ENCODE measurements at regions not wholly inside any gene's neighbourhood (a gene's known extent, or its start where the extent isn't known, plus 50 kb on each side); places are given as distances from the start of the nearest gene placed in this dataset.
A peak's percentile ranks its signal among the peaks of the same experiment; 100 is the strongest.

DNA sequence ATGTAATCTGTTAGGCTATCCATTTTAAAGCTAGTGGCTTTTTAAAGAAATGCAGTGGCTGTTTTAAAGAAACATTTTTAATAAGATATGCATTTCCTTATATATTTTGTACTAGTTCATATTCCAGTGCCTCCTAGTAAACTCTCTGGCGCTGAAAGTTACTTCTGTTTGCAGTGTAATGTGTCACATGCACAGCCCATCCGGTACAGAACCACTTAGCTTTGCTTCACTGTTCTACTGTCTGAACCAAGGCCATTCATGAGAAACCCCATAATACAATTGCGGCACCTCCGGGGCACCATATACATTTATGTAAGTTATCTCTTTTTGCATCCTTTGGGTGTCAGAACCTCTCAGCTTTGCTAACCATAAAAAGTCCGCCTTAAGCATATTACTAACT is 114.6 kb upstream of the KCTD1 start:
- Mint-ChIP-seq H3K4me1 (ENCODE audit: low read depth) (no peaks in the 10 kb centered on the region), H3K36me3 (ENCODE audit: insufficient read depth in 2 of 2) (peaks cover 0 to 1% of the 10 kb centered on the region in 2 donors), H3K4me3 (no peak overlapping the region), H3K9me3 (no peaks in the 10 kb centered on the region), H3K27me3 (ENCODE audit: low read depth) (peaks cover 35% of the 10 kb centered on the region), H3K27ac (no peak overlapping the region)
- ATAC-seq (replicated peaks in 1 of 2) (no peak), DNase-seq (no peak)

DNA sequence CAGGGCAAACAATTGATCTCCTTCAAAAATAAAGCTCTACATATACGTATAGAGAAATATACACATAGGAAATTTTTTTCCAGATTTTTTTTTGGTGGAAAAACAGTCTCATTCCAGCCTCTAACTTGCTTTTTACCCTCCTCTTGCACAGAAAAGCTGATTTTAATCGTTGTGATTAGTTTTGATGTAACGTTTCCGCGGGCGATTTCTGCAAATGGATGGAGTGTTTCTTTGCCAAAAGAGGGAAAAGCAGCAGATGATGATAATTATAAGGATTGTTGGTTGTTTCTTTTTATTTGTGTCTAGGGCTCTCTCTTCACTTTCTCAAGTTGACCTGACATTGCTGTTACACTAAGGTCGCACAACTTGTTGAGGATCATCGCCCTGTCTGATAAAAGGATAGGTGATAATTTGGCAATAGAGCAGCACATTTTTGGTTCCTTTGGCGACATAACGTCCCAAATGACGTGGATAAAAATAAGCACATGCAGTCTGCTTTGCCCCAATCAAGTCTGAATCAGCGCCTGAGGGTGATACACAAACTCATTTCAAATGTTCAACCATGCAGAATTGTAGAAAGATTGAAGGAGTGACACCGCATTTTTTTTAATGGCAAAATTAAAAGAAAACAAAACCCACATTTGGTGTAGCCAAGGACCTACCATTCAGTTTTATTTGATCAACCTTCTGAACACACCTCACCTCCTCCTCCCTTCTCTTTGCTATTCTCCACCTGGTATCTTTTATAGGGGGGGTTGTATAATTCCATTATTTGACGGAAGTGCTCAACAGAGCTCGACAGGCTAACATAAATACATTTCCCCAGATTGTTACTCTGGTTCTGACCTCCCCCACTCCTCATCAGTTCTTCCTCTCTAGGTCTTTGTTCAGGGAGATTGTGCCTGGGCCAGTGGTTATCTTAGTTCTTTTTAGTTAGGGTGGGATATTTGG is 109.6 kb upstream of the KCTD1 start:
- ATAC-seq (replicated peaks in 1 of 2) = no peak
- Mint-ChIP-seq H3K36me3 (ENCODE audit: insufficient read depth in 2 of 2) (peaks cover 3 to 4% of the 10 kb centered on the region in 2 donors), H3K4me3 (peak overlapping the region; percentile 80 to 83), H3K27me3 (ENCODE audit: low read depth) (peaks cover 54% of the 10 kb centered on the region), H3K27ac (no peak overlapping the region), H3K4me1 (ENCODE audit: low read depth) (peaks cover 14% of the 10 kb centered on the region), H3K9me3 (no peaks in the 10 kb centered on the region)
- DNase-seq = no peak

GRCh38 chr18:26656944-26657536 is 108.7 kb upstream of the KCTD1 start:
- DNase-seq = peak; percentile 19 to 26
- Mint-ChIP-seq H3K4me1 (ENCODE audit: low read depth) (peaks cover 14% of the 10 kb centered on the region), H3K9me3 (no peaks in the 10 kb centered on the region), H3K27me3 (ENCODE audit: low read depth) (peaks cover 59% of the 10 kb centered on the region), H3K36me3 (ENCODE audit: insufficient read depth in 2 of 2) (peaks cover 3 to 4% of the 10 kb centered on the region in 2 donors), H3K27ac (no peak overlapping the region), H3K4me3 (peak overlapping the region; percentile 80 to 83)
- ATAC-seq (replicated peaks in 1 of 2) = peak; percentile 53 to 58

DNA sequence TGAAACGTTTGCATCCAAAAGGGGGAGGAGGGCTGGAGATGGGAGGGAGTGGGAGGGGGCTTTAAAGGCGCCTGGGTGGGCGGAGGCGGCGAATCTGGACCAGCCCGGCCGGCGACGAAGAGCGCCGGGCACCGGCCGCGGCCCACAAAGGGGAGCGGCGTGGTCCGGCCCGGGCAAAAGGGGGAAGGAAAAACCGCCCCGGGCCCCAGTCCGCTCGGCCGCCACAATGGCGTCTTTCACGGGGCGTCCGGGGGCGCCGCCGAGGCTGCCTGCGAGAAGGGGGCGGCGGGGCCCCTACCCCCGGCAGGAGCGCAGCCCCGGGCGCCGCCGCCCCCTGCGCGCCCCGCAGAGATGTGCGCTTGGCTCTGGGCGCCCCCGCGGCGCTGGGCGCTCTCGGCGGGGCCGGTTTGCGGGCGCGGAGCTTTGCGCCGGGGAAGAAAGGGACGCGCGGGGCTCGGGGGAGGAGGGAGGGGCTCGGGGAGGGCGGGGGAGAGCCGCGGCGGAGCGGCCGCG is 108.1 kb upstream of the KCTD1 start:
- peaks cover 3 to 4% of the 10 kb centered on the region in 2 donors for H3K36me3 Mint-ChIP-seq (ENCODE audit: insufficient read depth in 2 of 2)
- ATAC-seq (replicated peaks in 1 of 2) = peak in 1 of 2 donors; percentile 27
- peaks cover 59% of the 10 kb centered on the region for H3K27me3 Mint-ChIP-seq (ENCODE audit: low read depth)
- H3K4me3 Mint-ChIP-seq = peak overlapping the region; percentile 31 to 65
- DNase-seq = no peak
- peaks cover 14% of the 10 kb centered on the region for H3K4me1 Mint-ChIP-seq (ENCODE audit: low read depth)
- no peaks in the 10 kb centered on the region for H3K9me3 Mint-ChIP-seq
- no peak overlapping the region for H3K27ac Mint-ChIP-seq

GRCh38 chr18:26655525-26656430 is 107.4 kb upstream of the KCTD1 start:
- ATAC-seq (replicated peaks in 1 of 2) (no peak), DNase-seq (no peak)
- H3K9me3 Mint-ChIP-seq = no peaks in the 10 kb centered on the region
- H3K27ac Mint-ChIP-seq = no peak overlapping the region
- peak overlapping the region; percentile 31 to 65 for H3K4me3 Mint-ChIP-seq
- peaks cover 3 to 4% of the 10 kb centered on the region in 2 donors for H3K36me3 Mint-ChIP-seq (ENCODE audit: insufficient read depth in 2 of 2)
- peaks cover 64% of the 10 kb centered on the region for H3K27me3 Mint-ChIP-seq (ENCODE audit: low read depth)
- peaks cover 14% of the 10 kb centered on the region for H3K4me1 Mint-ChIP-seq (ENCODE audit: low read depth)

DNA sequence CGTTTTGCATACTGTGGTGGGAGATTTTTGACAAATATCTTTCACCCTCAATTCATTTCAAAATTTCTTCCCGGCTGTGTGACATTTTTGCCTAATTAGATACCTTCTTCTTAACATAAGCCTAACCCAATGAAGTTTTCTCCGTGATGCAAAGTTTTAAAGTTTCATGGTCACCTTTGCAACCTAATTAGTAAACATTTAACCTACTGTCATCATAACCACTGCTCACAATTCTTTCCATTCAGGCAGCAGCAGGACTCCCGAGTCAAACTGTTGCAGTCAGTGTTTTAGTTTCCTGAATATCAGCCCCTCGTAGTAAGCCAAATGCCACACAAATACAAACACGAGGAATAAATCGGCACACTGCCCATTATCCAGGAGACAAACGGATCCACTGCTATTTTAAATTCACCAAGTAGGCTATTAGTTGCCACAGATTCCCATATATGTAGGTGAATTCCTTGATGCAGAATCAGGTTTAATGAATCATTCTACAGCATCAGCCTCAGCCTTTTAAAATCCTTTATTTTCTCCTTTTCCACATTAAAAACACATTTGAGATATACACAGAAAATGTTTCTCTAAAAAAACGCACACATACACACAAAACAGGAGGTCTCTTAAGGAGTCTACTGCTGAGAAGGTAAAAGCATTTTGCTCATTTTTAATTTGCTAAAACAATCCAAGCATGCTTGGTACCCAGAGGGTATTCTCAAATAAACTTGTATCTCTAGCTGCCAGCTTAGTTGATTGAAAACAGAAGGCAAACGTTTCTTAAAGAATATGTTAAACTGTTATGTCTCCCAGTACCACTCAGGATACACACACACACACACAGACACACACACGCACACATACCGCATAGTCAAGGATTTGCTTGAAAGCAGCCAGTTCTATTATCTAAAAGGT is 106.5 kb upstream of the KCTD1 start:
- H3K36me3 Mint-ChIP-seq (ENCODE audit: insufficient read depth in 2 of 2) = peaks cover 3 to 4% of the 10 kb centered on the region in 2 donors
- H3K9me3 Mint-ChIP-seq = no peaks in the 10 kb centered on the region
- H3K27ac Mint-ChIP-seq = no peak overlapping the region
- peaks cover 14% of the 10 kb centered on the region for H3K4me1 Mint-ChIP-seq (ENCODE audit: low read depth)
- peaks cover 73% of the 10 kb centered on the region for H3K27me3 Mint-ChIP-seq (ENCODE audit: low read depth)
- peak overlapping the region; percentile 7 to 65 for H3K4me3 Mint-ChIP-seq
- ATAC-seq (replicated peaks in 1 of 2) (no peak), DNase-seq (no peak)

GRCh38 chr18:26653943-26654615 is 105.7 kb upstream of the KCTD1 start:
- peaks cover 3 to 4% of the 10 kb centered on the region in 2 donors for H3K36me3 Mint-ChIP-seq (ENCODE audit: insufficient read depth in 2 of 2)
- H3K4me1 Mint-ChIP-seq (ENCODE audit: low read depth) = peaks cover 14% of the 10 kb centered on the region
- H3K27me3 Mint-ChIP-seq (ENCODE audit: low read depth) = peaks cover 72% of the 10 kb centered on the region
- DNase-seq (no peak), ATAC-seq (replicated peaks in 1 of 2) (no peak)
- H3K27ac Mint-ChIP-seq = no peak overlapping the region
- H3K4me3 Mint-ChIP-seq = no peak overlapping the region
- H3K9me3 Mint-ChIP-seq = no peaks in the 10 kb centered on the region

GRCh38 chr18:26652501-26652900 is 104.1 kb upstream of the KCTD1 start:
- Mint-ChIP-seq H3K9me3 (no peaks in the 10 kb centered on the region), H3K27me3 (ENCODE audit: low read depth) (peaks cover 56% of the 10 kb centered on the region), H3K27ac (no peak overlapping the region), H3K4me3 (no peak overlapping the region), H3K4me1 (ENCODE audit: low read depth) (peaks cover 11% of the 10 kb centered on the region), H3K36me3 (ENCODE audit: insufficient read depth in 2 of 2) (peaks cover 3% of the 10 kb centered on the region in 2 donors)
- no peak for ATAC-seq (replicated peaks in 1 of 2)
- DNase-seq = no peak

DNA sequence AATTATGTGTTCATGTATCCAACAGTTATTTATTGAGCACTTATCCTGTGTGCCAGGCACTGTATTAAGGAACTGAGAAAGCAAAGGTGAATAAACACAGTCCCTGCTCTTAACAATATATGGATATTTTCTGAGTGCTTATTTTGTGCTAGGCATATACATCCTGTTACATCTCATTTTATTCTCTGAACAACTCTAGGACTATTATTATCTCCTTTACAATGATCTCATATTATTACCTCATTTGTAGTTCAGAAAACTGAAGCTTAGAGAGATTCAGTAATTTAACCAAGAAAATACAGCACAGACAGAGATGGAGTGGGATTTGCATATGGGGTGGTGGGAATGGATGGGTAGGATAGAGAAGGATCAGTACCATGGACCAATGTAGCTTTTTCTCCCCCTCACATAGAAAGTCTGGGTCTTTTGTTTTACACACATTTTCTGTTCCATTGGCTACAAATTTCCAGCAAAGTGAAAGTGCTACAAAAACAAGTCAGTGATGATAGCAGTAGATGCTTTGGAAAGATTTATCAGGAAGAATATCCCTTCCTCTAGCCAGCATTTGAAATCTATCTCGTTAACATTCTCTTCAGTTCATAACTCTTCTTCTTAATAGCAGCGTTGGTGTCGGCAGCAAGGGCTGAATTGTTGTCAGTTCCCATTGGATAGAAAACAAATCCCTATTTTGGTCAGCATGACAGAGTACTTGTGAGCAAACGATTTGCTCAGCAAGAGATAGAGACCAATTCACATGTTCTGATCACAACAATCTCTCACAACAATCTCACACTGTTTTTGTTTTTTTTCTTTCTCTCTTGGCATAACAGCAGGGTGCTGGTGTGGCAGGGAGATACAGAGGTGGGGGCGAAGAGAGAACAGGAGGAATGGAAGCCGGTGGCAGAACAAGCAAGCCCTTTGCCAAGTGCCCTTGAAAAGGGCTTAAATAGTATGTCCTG is 102.2 kb upstream of the KCTD1 start:
- H3K27ac Mint-ChIP-seq = no peak overlapping the region
- DNase-seq (no peak), ATAC-seq (replicated peaks in 1 of 2) (no peak)
- no peaks in the 10 kb centered on the region for H3K9me3 Mint-ChIP-seq
- H3K27me3 Mint-ChIP-seq (ENCODE audit: low read depth) = peaks cover 50% of the 10 kb centered on the region
- H3K36me3 Mint-ChIP-seq (ENCODE audit: insufficient read depth in 2 of 2) = no peaks in the 10 kb centered on the region
- H3K4me1 Mint-ChIP-seq (ENCODE audit: low read depth) = peaks cover 5% of the 10 kb centered on the region
- no peak overlapping the region for H3K4me3 Mint-ChIP-seq

DNA sequence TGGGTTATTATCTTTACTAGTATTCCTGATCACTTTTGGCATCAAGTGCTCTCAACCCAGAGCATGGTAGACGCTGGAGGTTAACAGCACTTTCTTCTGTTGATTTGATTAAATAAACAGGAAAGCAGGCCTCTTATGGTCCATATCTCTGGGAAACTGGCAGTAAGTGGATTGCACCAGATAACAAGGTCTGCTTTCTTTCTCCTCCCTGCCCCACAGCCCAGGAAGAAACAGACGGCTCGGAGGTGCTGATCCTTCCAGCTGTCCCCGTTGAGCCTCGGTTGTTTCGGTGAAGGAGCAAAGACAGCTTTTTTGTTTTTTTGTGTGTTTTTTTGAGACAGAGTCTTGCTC is 100.8 kb upstream of the KCTD1 start:
- DNase-seq (no peak), ATAC-seq (replicated peaks in 1 of 2) (no peak)
- Mint-ChIP-seq H3K4me3 (no peak overlapping the region), H3K27me3 (ENCODE audit: low read depth) (peaks cover 36% of the 10 kb centered on the region), H3K9me3 (no peaks in the 10 kb centered on the region), H3K4me1 (ENCODE audit: low read depth) (no peaks in the 10 kb centered on the region), H3K27ac (no peak overlapping the region), H3K36me3 (ENCODE audit: insufficient read depth in 2 of 2) (no peaks in the 10 kb centered on the region)

Data from activated T-cell treated with anti-CD3 and anti-CD28 coated beads, Interleukin-2, amount 50 U/mL, for 72 hours (primary cell).